Breast epithelium (tissue), 3 donors: ENCODE measurements at regions not wholly inside any gene's neighbourhood (a gene's known extent, or its start where the extent isn't known, plus 50 kb on each side); places are given as distances from the start of the nearest gene placed in this dataset.

ENCODE experiments used
- CTCF ChIP-seq, 3 donors: fragments of 450-650 bp; IDR thresholded peaks; one replicate each; pipeline ENCODE4 v1.5.1; 2016 to 2017; ENCODE audit warnings: antibody characterized with exemption in 3 of 3, mild to moderate bottlenecking in 3 of 3, moderate library complexity in 3 of 3
- POLR2A ChIP-seq: fragments of 450-650 bp; IDR thresholded peaks from one replicate; pipeline ENCODE4 v1.6.1; 2016; ENCODE audit warnings: antibody characterized with exemption, mild to moderate bottlenecking, moderate library complexity
- POLR2AphosphoS5 ChIP-seq, 3 donors: sonication (generic); formaldehyde crosslinking; IDR thresholded peaks; one replicate each; pipeline ENCODE4 v1.6.1; 2017; ENCODE audit warnings: antibody characterized with exemption in 3 of 3

GRCh38 chr4:140300271-140300970 is 73.0 kb upstream of the SCOC start:
- TF ChIP-seq CTCF (IDR thresholded peaks at IDR 0.05) (no peak), POLR2A (no peak), POLR2AphosphoS5 (IDR thresholded peaks at IDR 0.05) (no peak)
